Activated CD4-positive, alpha-beta T cell treated with anti-CD3 and anti-CD28 coated beads for 36 hours (primary cell): ENCODE measurements at regions not wholly inside any gene's neighbourhood (a gene's known extent, or its start where the extent isn't known, plus 50 kb on each side); places are given as distances from the start of the nearest gene placed in this dataset.

Source experiments
- ATAC-seq: fragments of 200-7000 bp; cut with Tn5 transposase; one replicate; pipeline ENCODE4 v1.10.0; 2021; ENCODE audit warnings: mild to moderate bottlenecking, moderate library complexity
- CTCF ChIA-PET: fragments of 350-600 bp; sonication (Branson Sonifier 250); formaldehyde crosslinking; loops from one replicate; lab custom pipeline; 2021; ENCODE audit warnings: antibody characterized with exemption; lab: Charles Lee
- POLR2A ChIA-PET: fragments of 350-600 bp; sonication (Branson Sonifier 250); formaldehyde crosslinking; loops from one replicate; lab custom pipeline; 2021; ENCODE audit warnings: antibody characterized with exemption, inconsistent platforms; lab: Charles Lee
- DNase-seq: peaks from one replicate; pipeline ENCODE4 v3.0.0-alpha.2; 2020
- H3K27ac Mint-ChIP-seq: one replicate; pipeline ENCODE4 v1.8.0; 2021; ENCODE audit warnings: mixed read lengths
- H3K27me3 Mint-ChIP-seq: one replicate; pipeline ENCODE4 v1.8.0; 2021; ENCODE audit warnings: mixed read lengths
- H3K36me3 Mint-ChIP-seq: one replicate; pipeline ENCODE4 v1.8.0; 2021; ENCODE audit warnings: low read depth, mixed read lengths
- H3K4me1 Mint-ChIP-seq: one replicate; pipeline ENCODE4 v1.8.0; 2021; ENCODE audit warnings: mixed read lengths
- H3K4me3 Mint-ChIP-seq: one replicate; pipeline ENCODE4 v1.8.0; 2021; ENCODE audit warnings: mild to moderate bottlenecking, moderate library complexity, mixed read lengths
- H3K9me3 Mint-ChIP-seq: one replicate; pipeline ENCODE4 v1.8.0; 2021; ENCODE audit warnings: low read depth, mixed read lengths
- intact Hi-C, 2 experiments: fragments of 100-400 bp; cut with DNase I in 1 of 2; cut with micrococcal nuclease in 1 of 2; formaldehyde crosslinking; loops; one replicate each; pipeline versions ENCODE4 v1.14.2 to v1.15.1; 2022 to 2024; cut with DNase I, micrococcal nuclease

GRCh38 chr13:102472650-102473049, 70.8 kb upstream of the FGF14 start:
- Mint-ChIP-seq H3K36me3 (no peaks in the 10 kb centered on the region), H3K4me3 (no peak overlapping the region), H3K9me3 (no peaks in the 10 kb centered on the region), H3K27ac (no peak overlapping the region), H3K27me3 (peaks cover 11% of the 10 kb centered on the region), H3K4me1 (no peaks in the 10 kb centered on the region)
- ChIA-PET POLR2A (no interaction called here), CTCF (no interaction called here)
- ATAC-seq (no peak), DNase-seq (no peak)
- intact Hi-C loops = no loop called here

- CTCF ChIA-PET = interaction anchor here (1.0 kb wide), 1 partner anchor 13 kb away, joined by 3 read pairs; no protein-coding TSS in a partner anchor
- H3K9me3 Mint-ChIP-seq = no peaks in the 10 kb centered on the region
Measured at GRCh38 chr13:102470283-102470917, 68.6 kb upstream of the FGF14 start.

GRCh38 chr13:102466610-102467190, 64.9 kb upstream of the FGF14 start:
- ATAC-seq = no peak
- H3K4me1 Mint-ChIP-seq = no peaks in the 10 kb centered on the region
- POLR2A ChIA-PET = no interaction called here
- no peaks in the 10 kb centered on the region for H3K9me3 Mint-ChIP-seq
- no peak overlapping the region for H3K4me3 Mint-ChIP-seq
- peaks cover 28% of the 10 kb centered on the region for H3K27me3 Mint-ChIP-seq
- no peak overlapping the region for H3K27ac Mint-ChIP-seq
- DNase-seq = no peak
- CTCF ChIA-PET = interaction anchor here (0.7 to 1.4 kb wide), 2 partner anchors 89 to 123 kb away, joined by 3 to 5 read pairs; no protein-coding TSS in a partner anchor
- intact Hi-C loops = no loop called here
- H3K36me3 Mint-ChIP-seq = no peaks in the 10 kb centered on the region

More at GRCh38 chr13:102470283-102470917, 68.6 kb upstream of the FGF14 start:
- DNase-seq = no peak
- ATAC-seq = no peak
- H3K4me3 Mint-ChIP-seq = no peak overlapping the region
- H3K4me1 Mint-ChIP-seq = no peaks in the 10 kb centered on the region
- no peak overlapping the region for H3K27ac Mint-ChIP-seq
- H3K27me3 Mint-ChIP-seq = peaks cover 20% of the 10 kb centered on the region
- no peaks in the 10 kb centered on the region for H3K36me3 Mint-ChIP-seq
- intact Hi-C loops = no loop called here
- POLR2A ChIA-PET = no interaction called here

GRCh38 chr13:102462570-102462969, 60.7 kb upstream of the FGF14 start:
- H3K27me3 Mint-ChIP-seq = peaks cover 22% of the 10 kb centered on the region
- H3K4me1 Mint-ChIP-seq = peaks cover 2% of the 10 kb centered on the region
- H3K4me3 Mint-ChIP-seq = no peak overlapping the region
- CTCF ChIA-PET = no interaction called here
- DNase-seq (no peak), ATAC-seq (no peak)
- intact Hi-C loops = no loop called here
- no peak overlapping the region for H3K27ac Mint-ChIP-seq
- H3K9me3 Mint-ChIP-seq = no peaks in the 10 kb centered on the region
- POLR2A ChIA-PET = no interaction called here
- H3K36me3 Mint-ChIP-seq = no peaks in the 10 kb centered on the region

GRCh38 chr13:102461302-102461701, 59.5 kb upstream of the FGF14 start:
- Mint-ChIP-seq H3K4me3 (no peak overlapping the region), H3K9me3 (no peaks in the 10 kb centered on the region), H3K4me1 (peaks cover 6% of the 10 kb centered on the region), H3K27me3 (peaks cover 17% of the 10 kb centered on the region), H3K27ac (no peak overlapping the region), H3K36me3 (no peaks in the 10 kb centered on the region)
- no peak for DNase-seq
- CTCF ChIA-PET = no interaction called here
- intact Hi-C loops = no loop called here
- no peak for ATAC-seq
- POLR2A ChIA-PET = no interaction called here

GRCh38 chr13:102460806-102461205, 59.0 kb upstream of the FGF14 start:
- no peaks in the 10 kb centered on the region for H3K36me3 Mint-ChIP-seq
- H3K4me3 Mint-ChIP-seq = no peak overlapping the region
- DNase-seq (no peak), ATAC-seq (no peak)
- CTCF ChIA-PET = no interaction called here
- H3K27ac Mint-ChIP-seq = no peak overlapping the region
- intact Hi-C loops = no loop called here
- POLR2A ChIA-PET = no interaction called here
- H3K9me3 Mint-ChIP-seq = no peaks in the 10 kb centered on the region
- peaks cover 15% of the 10 kb centered on the region for H3K27me3 Mint-ChIP-seq
- peaks cover 6% of the 10 kb centered on the region for H3K4me1 Mint-ChIP-seq

- Mint-ChIP-seq H3K4me1 (peaks cover 6% of the 10 kb centered on the region), H3K4me3 (no peak overlapping the region), H3K9me3 (no peaks in the 10 kb centered on the region), H3K27ac (no peak overlapping the region), H3K36me3 (no peaks in the 10 kb centered on the region), H3K27me3 (peaks cover 2% of the 10 kb centered on the region)
- ATAC-seq (no peak), DNase-seq (no peak)
- intact Hi-C loops = no loop called here
- ChIA-PET POLR2A (no interaction called here), CTCF (no interaction called here)
Measured at GRCh38 chr13:102452836-102453235, 51.0 kb upstream of the FGF14 start.
